SK-N-MC (cell line): ENCODE measurements at regions not wholly inside any gene's neighbourhood (a gene's known extent, or its start where the extent isn't known, plus 50 kb on each side); places are given as distances from the start of the nearest gene placed in this dataset.

Source experiments
- EZH2 ChIP-seq: fragments of 200-600 bp; sonication (generic); IDR thresholded peaks from one replicate; pipeline ENCODE4 v1.6.1; 2017; ENCODE audit warnings: antibody characterized with exemption
- POLR2AphosphoS5 ChIP-seq: IDR thresholded peaks from 2 replicates; pipeline ENCODE4 v1.6.1; 2012; ENCODE audit warnings: mild to moderate bottlenecking, low read depth, low read length, borderline replicate concordance

- TF ChIP-seq POLR2AphosphoS5 (no peak), EZH2 (no peak)
Observed at GRCh38 chr2:65507102-65508069, 75.0 kb upstream of the SPRED2 start.
